Osteoblast (primary cell): ENCODE measurements at regions not wholly inside any gene's neighbourhood (a gene's known extent, or its start where the extent isn't known, plus 50 kb on each side); places are given as distances from the start of the nearest gene placed in this dataset.

Source experiments
- DNase-seq: peaks from one replicate; pipeline ENCODE4 v3.0.0; 2011; ENCODE audit warnings: low spot score, mixed read lengths; ENCODE audit not compliant: insufficient read length; ENCODE audit errors: missing footprints
- H2AFZ ChIP-seq: 2 replicates; pipeline ENCODE4 v1.6.0; 2011; ENCODE audit warnings: mild to moderate bottlenecking, low read length
- H3K27ac ChIP-seq: 2 replicates; pipeline ENCODE4 v1.5.1; 2011; ENCODE audit warnings: mild to moderate bottlenecking, low read depth, low read length, moderate library complexity
- H3K27me3 ChIP-seq: 2 replicates; pipeline ENCODE4 v1.6.0; 2012; ENCODE audit warnings: mild to moderate bottlenecking, control low read depth, inconsistent platforms, low read length, moderate library complexity; ENCODE audit not compliant: insufficient read depth
- H3K36me3 ChIP-seq: 2 replicates; pipeline ENCODE4 v1.5.1; 2011; ENCODE audit warnings: mild to moderate bottlenecking, low read length, control low read depth, moderate library complexity; ENCODE audit not compliant: insufficient read depth
- H3K4me1 ChIP-seq: 2 replicates; pipeline ENCODE4 v1.5.1; 2011; ENCODE audit warnings: mild to moderate bottlenecking, low read length, control low read depth, moderate library complexity; ENCODE audit not compliant: insufficient read depth
- H3K4me2 ChIP-seq: 2 replicates; pipeline ENCODE4 v1.6.0; 2011; ENCODE audit warnings: mild to moderate bottlenecking, low read length; ENCODE audit not compliant: insufficient read depth
- H3K4me3 ChIP-seq: fragments of 200-600 bp; sonication (generic); 3 replicates; pipeline ENCODE4 v1.5.1; 2012; ENCODE audit warnings: mild to moderate bottlenecking, low read length, inconsistent platforms; ENCODE audit not compliant: insufficient read depth
- H3K79me2 ChIP-seq: 2 replicates; pipeline ENCODE4 v1.6.0; 2012; ENCODE audit warnings: mild to moderate bottlenecking, low read length, control low read depth, inconsistent platforms; ENCODE audit not compliant: insufficient read depth
- H3K9me3 ChIP-seq: 2 replicates; pipeline ENCODE4 v1.5.1; 2011; ENCODE audit warnings: low read depth, low read length, control low read depth
- H4K20me1 ChIP-seq: 2 replicates; pipeline ENCODE4 v1.6.0; 2012; ENCODE audit warnings: mild to moderate bottlenecking, low read length, control low read depth; ENCODE audit not compliant: insufficient read depth
- CTCF ChIP-seq: IDR thresholded peaks from 2 replicates; pipeline ENCODE4 v1.5.1; 2011; ENCODE audit warnings: mild to moderate bottlenecking, low read depth, low read length, moderate library complexity; ENCODE audit errors: extremely low read depth

DNA sequence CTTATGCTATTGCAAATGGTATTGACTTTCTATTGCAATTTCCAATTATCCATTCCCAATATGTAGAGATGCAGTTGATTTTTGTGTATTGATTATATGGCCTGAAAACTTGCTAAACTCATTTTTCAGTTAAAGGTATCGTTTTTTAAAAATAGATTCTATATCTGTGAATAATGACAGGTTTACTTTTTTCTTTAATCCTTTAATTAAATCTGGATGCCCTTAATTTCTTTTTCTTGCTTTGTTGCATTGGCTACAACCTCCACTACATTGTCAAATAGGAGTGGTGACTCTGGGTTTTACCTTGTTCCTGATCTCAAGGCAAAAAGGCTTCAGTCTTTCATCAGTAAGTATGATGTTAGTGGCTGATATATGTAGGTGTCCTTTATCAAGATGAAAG is 522.4 kb downstream of the MATN1 start:
- H3K4me1 ChIP-seq = peaks cover 2% of the 10 kb centered on the region
- DNase-seq = no peak
- no peak overlapping the region for H2AFZ ChIP-seq
- no peaks in the 10 kb centered on the region for H3K36me3 ChIP-seq
- H3K27me3 ChIP-seq = no peaks in the 10 kb centered on the region
- H3K4me2 ChIP-seq = no peak overlapping the region
- no peak overlapping the region for H3K4me3 ChIP-seq
- H3K27ac ChIP-seq = no peak overlapping the region
- H3K9me3 ChIP-seq = no peaks in the 10 kb centered on the region
- no peaks in the 10 kb centered on the region for H3K79me2 ChIP-seq
- H4K20me1 ChIP-seq = no peaks in the 10 kb centered on the region
- no peak for TF ChIP-seq CTCF

DNA sequence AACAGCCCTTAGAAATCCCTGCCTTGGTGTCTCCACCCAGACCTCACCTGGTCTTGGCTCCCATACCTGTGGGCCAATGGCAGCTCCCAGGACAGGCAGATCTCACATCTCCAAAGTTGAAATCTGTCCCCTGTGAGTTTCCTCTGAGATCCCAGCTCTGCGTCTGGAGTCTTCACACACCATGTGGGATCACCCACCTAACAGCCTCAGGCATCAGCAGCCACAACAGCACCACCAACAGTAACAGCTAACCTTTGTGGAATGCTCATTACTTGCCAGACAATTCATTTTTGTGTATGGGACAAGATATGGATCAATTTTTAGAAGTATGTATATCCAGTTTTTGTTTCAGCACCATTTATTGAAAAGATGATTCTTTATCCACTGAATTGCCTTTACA is 523.2 kb downstream of the MATN1 start:
- Histone ChIP-seq H3K36me3 (no peaks in the 10 kb centered on the region), H3K27ac (no peak overlapping the region), H3K79me2 (no peaks in the 10 kb centered on the region), H3K9me3 (no peaks in the 10 kb centered on the region), H3K4me1 (peaks cover 2% of the 10 kb centered on the region), H4K20me1 (no peaks in the 10 kb centered on the region), H3K4me2 (no peak overlapping the region), H2AFZ (no peak overlapping the region), H3K4me3 (no peak overlapping the region), H3K27me3 (no peaks in the 10 kb centered on the region)
- peak; percentile 45 for DNase-seq
- no peak for TF ChIP-seq CTCF

DNA sequence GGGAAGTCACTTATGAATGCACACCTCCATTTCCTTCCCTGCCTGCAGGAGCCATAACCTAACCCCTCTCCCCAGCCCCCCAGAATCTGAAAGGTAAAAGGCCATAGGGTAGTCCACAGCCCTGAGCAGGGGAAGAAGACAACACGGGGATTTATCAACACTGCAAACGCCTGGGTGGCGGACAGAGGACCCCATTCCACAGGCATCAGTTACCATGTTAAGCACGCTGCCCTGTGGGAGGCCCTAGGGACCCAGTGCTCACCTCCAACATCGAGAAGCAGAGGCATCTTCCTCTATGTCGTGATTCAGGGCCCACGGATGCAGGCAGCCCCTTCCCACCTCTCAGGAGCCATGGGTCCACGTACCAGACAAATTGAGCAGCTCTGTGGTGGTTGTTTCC is 523.8 kb downstream of the MATN1 start:
- Histone ChIP-seq H3K36me3 (no peaks in the 10 kb centered on the region), H2AFZ (no peak overlapping the region), H3K4me1 (peaks cover 2% of the 10 kb centered on the region), H3K79me2 (no peaks in the 10 kb centered on the region), H3K9me3 (no peaks in the 10 kb centered on the region), H3K4me3 (no peak overlapping the region), H3K27ac (no peak overlapping the region), H3K4me2 (no peak overlapping the region), H3K27me3 (no peaks in the 10 kb centered on the region), H4K20me1 (no peaks in the 10 kb centered on the region)
- DNase-seq = no peak
- TF ChIP-seq CTCF = no peak

- no peaks in the 10 kb centered on the region for H3K79me2 ChIP-seq
- H2AFZ ChIP-seq = no peak overlapping the region
- no peak overlapping the region for H3K27ac ChIP-seq
- H3K4me3 ChIP-seq = no peak overlapping the region
- no peaks in the 10 kb centered on the region for H4K20me1 ChIP-seq
- H3K36me3 ChIP-seq = no peaks in the 10 kb centered on the region
- H3K27me3 ChIP-seq = no peaks in the 10 kb centered on the region
- peaks cover 2% of the 10 kb centered on the region for H3K4me1 ChIP-seq
- TF ChIP-seq CTCF = no peak
- no peak overlapping the region for H3K4me2 ChIP-seq
- peak; percentile 27 for DNase-seq
- H3K9me3 ChIP-seq = no peaks in the 10 kb centered on the region
Observed at GRCh38 chr1:30198795-30199403, 524.5 kb downstream of the MATN1 start.
